HG02623 (cell line): ENCODE measurements at regions not wholly inside any gene's neighbourhood (a gene's known extent, or its start where the extent isn't known, plus 50 kb on each side); places are given as distances from the start of the nearest gene placed in this dataset.
"Not testable (repeated sequence)": the region's sequence is repeated elsewhere in the genome, so short reads cannot be mapped to it uniquely, and the experiment has no call there.

ENCODE experiments used
- ATAC-seq: cut with Tn5 transposase; IDR thresholded peaks from one replicate; pipeline ENCODE4 v1.9.1; 2021; ENCODE audit warnings: moderate library complexity; ENCODE audit not compliant: unreplicated experiment

DNA sequence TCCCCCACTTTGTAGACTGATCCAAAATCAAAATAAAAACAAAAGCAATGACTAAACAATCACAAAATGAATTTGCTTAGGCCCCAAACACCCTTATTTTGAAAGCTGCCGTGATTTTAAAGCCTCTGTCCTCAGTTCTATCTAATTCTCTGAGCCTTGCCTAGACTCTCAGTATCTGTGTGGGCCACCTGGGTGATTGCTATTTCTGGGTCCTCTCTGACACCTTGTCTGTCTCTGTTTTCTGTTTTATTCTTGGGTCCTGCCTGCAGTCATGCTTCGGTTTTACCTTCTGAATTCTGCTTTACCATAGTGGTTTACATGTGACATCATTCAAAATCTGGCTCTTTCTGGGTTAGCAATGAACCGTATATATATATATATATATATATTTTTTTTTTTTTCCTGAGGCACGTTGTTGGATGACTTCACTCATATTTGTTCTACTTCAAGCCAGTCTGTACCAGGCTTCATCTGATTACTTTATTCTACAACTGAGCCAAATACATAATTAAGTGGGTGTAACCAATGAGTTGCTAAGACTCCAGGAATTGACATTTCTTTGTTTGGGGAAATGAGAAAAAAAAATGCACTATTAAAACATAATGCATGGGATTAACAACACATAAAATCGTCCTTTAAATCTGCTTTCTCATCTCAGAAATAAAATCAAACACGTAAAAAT, 710.7 kb upstream of the SLIT2 start:
- ATAC-seq: no peak

DNA sequence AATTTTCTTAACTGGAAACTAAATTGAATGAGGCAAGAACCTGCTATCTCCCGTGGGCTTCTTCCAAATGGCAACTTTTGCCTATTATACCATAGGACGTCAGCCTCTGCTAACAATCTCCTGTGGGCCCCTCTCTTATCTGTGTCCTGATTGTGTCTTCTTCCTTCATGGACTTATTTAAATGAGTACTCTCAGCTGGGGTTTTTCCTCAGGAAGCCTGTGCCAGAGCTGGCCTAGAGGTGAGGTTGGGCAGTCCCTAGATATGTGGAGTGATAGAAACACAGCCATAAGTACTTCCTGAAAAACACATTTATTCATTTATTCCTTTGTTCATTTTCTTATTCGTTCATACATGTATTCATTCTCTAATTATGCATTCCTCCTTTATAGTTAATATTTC, 712.5 kb upstream of the SLIT2 start:
- ATAC-seq: no peak

DNA sequence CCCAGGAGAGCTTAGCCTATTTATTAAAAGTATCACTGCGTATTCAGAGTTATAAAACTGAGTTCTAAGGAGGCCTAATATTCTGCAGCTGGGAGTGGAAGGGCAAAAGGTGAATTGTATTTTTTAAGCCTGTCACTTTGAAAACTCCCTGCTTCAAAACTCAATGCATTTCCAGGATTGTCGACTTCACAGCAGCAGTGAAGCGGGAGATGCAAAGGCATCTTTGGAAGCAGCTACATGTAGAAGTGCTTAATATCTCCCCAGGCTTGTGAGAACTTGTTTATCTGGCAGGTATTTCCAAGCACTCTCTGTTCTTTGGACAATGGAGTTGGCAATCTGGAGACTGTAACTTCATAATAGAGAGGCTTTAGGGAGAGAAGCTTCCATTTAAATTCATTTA, 717.5 kb upstream of the SLIT2 start:
- no peak for ATAC-seq

DNA sequence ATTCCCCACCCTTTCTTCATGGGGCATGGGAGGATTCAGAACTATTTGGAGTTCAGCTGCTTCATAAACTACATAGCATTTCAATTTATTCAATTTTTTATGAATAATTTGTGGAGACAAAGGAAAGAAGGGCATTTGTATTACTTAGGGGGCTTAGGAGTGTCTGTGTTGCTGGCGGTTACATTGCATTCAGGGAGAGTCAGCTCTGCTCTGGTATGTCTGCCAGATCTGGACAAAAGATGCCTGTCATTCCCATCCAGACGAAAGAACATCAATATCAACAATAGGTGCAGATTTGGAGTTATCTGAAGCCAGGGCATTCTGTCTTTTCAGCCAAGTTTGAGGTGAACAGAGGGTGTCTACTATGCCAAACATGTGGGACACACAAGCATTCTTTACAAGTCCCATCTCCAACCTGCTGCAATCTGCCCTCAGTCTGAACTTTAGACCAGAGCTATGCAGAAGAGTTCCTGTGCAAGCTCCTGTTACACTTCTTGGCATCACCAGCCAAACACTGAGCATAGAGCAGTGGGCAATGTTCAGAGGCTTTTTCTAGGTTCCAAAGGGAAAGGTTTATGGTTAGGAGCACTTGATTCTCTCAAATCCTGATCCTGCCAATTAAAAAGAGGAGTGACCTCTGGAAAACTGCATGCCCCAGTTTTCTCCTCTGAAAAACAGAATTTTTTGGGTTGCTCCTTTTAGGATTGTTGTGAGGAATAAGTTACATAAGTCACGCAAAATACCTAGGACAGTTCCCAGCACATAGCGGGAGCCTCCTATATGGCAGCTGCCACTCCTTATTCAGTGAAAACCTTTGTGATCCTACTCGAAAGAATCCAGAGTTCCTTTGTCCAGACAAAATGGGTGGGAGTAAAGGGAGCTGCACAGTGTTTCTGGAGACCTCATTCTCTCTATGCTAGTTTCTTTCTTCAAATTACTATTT, 719.5 kb upstream of the SLIT2 start:
- no peak for ATAC-seq

- no peak for ATAC-seq
Measured at GRCh38 chr4:19523964-19524363, 727.7 kb upstream of the SLIT2 start.

DNA sequence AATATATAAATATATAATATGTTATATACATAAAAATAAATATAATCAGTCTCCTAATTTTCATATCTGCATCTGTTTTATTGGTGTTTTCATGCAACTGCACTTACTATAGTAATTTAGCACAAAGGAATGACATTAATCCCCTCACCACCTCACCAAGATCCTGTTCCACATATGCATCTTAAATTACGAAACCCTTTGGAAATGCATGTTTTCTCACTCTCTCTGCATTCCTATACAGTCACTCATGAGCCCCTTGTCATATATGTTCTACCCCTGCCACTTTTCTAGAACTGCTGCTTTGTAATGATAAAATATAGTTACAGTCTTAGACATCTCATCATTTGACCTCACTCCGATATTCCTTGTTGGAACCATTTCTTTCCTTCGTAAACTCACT, 728.7 kb upstream of the SLIT2 start:
- no peak for ATAC-seq

- ATAC-seq: no peak
Measured at GRCh38 chr4:19520939-19521520, 730.7 kb upstream of the SLIT2 start.

GRCh38 chr4:19514276-19515070, 737.2 kb upstream of the SLIT2 start:
- ATAC-seq: no peak

GRCh38 chr4:19512086-19512485, 739.6 kb upstream of the SLIT2 start:
- no peak for ATAC-seq

GRCh38 chr4:19510993-19511392, 740.7 kb upstream of the SLIT2 start:
- ATAC-seq: no peak

DNA sequence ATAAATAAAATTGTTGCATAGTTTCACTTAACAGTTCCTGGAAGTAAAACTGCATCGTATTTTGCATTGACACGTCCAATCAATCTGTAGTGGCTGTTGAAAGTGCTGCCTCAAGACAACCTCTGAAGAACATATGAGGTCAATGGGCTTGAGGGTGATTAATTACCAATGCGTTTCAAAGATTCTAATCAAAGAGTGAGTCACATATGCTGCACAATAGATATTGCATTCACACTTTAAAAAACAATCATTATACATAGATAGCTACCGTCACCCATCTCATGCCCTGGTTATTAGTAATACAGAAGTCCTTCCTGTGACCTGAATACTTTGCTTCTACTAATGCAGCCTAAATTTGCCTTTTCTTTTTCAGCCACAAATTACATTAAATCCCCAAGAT, 743.3 kb upstream of the SLIT2 start:
- ATAC-seq: no peak

DNA sequence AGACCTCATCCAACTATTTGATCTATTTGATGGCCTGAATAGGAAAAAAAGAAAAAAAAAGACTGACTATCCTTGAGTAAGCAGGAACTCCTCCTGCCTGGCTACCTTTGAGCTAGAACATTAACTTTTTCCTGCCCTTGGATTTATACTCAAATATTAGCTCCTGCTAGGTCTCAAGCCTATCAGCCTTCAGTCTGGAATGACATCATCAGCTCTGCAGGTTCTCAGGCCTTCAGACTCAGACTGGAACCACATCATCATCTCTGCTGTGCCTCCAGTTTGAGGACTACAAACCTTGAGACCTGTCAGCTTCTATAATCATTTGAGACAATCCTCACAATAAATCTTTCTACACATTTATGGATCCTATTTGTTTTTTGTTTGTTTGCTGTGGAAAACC, 754.0 kb upstream of the SLIT2 start:
- ATAC-seq: no peak

- no peak for ATAC-seq
Measured at GRCh38 chr4:19496756-19497155, 754.9 kb upstream of the SLIT2 start.

GRCh38 chr4:19494961-19495360, 756.7 kb upstream of the SLIT2 start:
- ATAC-seq: no peak

GRCh38 chr4:19492606-19493005, 759.1 kb upstream of the SLIT2 start:
- no peak for ATAC-seq

- ATAC-seq: no peak
Measured at GRCh38 chr4:19486400-19486799, 765.3 kb upstream of the SLIT2 start.

- no peak for ATAC-seq
Measured at GRCh38 chr4:19478791-19479190, 772.9 kb upstream of the SLIT2 start.

- ATAC-seq: no peak
Measured at GRCh38 chr4:19473569-19473968, 778.1 kb upstream of the SLIT2 start.

DNA sequence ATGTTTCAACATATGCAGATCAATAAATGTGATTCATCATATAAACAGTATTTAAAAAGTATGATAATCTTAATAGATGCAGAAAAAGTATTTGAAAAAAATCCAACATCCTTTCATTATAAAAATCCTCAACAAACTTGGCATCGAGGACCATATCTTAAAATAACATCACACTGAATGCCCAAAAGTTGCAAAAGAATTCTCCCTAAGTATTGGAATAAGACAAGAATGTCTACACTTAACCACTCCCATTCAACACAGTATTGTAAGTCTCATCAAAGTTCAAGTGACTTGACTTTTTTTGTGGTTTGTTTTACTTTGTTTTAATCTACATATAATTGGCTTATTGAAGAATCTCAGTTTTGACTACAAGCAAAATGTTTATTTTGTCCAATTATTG, 779.0 kb upstream of the SLIT2 start:
- no peak for ATAC-seq

DNA sequence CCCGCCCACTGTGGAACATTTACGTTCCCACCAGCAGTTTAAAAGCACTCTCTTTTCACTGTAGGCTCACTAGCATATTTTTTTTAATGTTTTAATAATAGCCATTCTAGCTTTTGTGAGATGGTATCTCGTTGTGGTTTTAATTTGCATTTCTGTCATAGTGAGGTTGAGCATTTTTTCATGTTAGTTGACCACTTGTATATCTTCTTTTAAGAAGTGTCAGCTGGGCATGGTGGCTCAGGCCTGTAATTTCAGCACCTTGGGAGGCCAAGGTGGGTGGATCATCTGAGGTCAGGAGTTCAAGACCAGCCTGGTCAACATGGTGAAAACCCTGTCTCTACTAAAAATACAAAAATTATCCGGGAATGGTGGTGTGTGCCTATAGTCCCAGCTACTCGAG, 781.7 kb upstream of the SLIT2 start:
- ATAC-seq: not testable (repeated sequence)

DNA sequence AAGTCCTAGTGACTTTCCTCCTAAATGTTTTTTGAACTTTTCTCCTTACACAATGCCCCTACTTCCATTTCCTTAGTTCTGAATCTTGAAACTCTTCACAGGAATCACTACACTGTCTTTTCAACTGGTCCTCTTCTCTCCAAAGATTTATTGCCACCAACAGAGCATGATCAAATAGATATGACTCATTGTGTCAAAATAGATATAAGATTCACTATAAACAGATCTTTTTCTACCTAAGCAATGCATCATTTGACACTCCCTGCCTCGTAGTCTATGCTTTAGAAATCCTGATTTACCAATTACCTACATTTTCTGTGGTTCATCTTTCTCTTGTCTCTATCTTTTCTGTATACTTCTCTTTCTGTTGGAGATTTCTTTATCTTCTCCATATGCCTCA, 789.6 kb upstream of the SLIT2 start:
- no peak for ATAC-seq
